ENCODE measurements at regions not wholly inside any gene's neighbourhood (a gene's known extent, or its start where the extent isn't known, plus 50 kb on each side); places are given as distances from the start of the nearest gene placed in this dataset.

GRCh38 chr6:40910260-40910893 is 128.6 kb downstream of the UNC5CL start:
- no peak for DNase-seq (ENCODE audit: low read depth in 3 of 3, low spot score in 1 of 3)

DNA sequence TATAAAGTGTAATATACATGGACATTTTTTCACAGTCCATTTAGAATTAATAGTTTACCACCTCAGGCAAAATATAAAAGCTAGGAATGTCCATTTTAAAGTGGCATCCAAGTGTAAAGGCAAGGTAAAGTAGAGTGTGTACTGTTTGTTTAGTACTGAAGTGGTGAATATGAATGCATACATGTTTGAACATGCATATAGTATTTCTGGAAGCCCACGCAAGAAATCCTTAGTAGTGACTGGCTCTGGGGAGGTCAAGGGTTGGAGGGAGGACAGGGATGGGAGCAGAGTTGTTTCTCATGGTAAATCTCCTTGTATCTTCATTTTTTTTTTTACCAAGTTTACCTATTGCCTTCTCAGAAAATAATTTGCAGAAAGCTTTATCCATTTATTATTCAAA is 129.2 kb downstream of the UNC5CL start:
- DNase-seq (ENCODE audit: low read depth in 3 of 3, low spot score in 1 of 3): no peak

DNA sequence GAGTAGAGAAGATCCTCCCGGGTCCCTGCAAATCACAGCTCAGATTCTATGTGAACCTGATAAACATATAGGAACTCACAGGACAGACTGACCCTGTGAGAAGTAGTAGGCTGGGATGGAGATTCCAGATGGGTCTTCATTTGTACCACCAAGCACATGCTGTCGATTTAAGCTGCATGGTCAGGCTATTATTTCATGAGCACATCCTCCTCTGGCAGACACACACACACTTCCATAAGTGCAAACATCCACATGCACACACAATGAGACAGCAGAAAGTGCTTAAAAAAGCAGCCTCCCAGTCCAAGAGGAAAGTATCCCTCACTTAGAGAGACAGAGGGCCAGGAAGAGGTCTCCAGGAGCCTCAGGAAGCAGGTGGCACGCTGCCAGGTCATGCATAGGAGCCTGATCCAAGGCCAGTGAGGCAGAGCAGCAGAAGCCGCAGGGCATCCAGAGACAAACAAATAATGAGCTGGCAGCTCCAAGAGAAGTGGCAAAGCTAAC is 131.8 kb downstream of the UNC5CL start:
- no peak for DNase-seq (ENCODE audit: low read depth in 3 of 3, low spot score in 1 of 3)

DNA sequence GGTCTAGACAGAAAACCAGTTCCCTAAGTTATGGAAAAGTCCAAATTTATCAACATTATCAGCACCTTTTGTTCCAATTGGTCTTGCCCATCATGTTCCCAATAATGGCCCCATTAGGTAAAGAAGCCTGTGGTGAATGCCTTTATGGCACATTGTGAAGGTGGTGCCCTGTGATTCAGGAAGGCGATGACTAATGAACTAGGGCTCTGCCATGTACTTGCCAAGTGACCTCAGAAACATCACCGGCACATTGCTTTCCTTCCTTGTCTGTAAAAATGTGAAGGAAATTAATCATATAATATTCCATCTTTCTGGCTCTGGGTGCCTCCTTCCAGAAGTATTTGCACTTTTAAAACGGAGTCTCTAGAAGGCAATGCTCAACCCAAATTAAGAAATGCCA is 132.3 kb downstream of the UNC5CL start:
- no peak for DNase-seq (ENCODE audit: low read depth in 3 of 3, low spot score in 1 of 3)

- DNase-seq (ENCODE audit: low read depth in 3 of 3, low spot score in 1 of 3): no peak
Observed at GRCh38 chr6:40904583-40905194, 134.3 kb downstream of the UNC5CL start.

DNA sequence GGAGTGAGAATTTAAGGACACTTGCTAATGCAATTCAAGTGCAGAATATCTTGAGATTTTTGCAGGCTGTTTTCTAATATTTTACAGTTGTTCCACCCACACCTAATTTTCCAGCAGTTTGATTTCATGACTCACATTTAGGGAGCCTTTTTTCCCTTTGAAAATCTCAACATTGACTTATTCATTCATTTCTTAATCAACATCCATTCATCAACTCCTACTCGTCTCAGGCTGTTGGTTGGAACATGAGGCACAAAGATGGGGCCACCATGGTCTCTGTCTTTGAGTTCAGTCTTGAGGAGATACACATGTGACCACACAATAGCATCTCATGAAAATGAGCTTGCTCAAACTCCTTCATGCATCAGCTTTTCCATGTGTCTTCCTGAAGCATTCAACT is 135.6 kb downstream of the UNC5CL start:
- no peak for DNase-seq (ENCODE audit: low read depth in 3 of 3, low spot score in 1 of 3)

GRCh38 chr6:40901322-40902055 is 137.5 kb downstream of the UNC5CL start:
- DNase-seq (ENCODE audit: low read depth in 3 of 3, low spot score in 1 of 3): no peak

GRCh38 chr6:40900791-40901190 is 138.2 kb downstream of the UNC5CL start:
- no peak for DNase-seq (ENCODE audit: low read depth in 3 of 3, low spot score in 1 of 3)

GRCh38 chr6:40899684-40900155 is 139.3 kb downstream of the UNC5CL start:
- DNase-seq (ENCODE audit: low read depth in 3 of 3, low spot score in 1 of 3): no peak

DNA sequence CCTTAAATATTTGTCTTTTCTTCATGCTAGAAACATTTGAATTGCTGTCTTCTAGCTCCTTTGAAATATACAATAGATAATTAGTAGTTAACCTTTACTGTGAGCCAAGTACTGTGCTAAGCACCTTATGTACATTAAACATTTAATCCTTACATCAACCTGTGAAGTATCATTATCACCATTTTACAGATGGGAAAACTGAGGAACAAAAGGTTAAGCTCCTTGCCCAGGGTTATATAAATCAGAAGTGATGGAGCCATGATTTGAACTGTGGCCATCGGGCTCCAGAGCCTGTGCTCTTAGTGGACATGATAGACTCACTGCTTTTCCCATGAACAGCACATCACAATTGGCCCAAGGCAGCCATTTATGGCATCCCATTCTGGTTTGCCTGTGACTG is 140.9 kb downstream of the UNC5CL start:
- no peak for DNase-seq (ENCODE audit: low read depth in 3 of 3, low spot score in 1 of 3)

GRCh38 chr6:40897390-40898003 is 141.5 kb downstream of the UNC5CL start:
- DNase-seq (ENCODE audit: low read depth in 3 of 3, low spot score in 1 of 3): no peak

DNA sequence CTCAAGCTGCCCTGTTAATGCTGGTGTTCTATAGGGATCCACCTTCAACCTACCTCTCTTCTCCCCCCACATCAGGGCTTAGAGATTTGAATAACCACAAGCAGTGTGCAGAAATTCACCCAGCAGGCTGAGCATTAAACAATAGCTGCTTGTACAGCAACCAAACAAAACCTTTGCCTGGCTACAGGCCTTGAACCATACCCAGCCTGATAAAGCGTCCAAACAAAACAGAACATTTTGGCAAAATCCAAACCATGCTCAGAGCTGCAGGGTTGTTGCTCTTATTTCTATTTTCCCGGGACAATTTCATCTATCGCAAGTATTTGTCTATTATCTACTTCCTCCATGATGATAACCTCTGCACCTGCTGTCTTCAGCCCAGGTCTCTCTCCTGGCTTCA is 142.3 kb downstream of the UNC5CL start:
- DNase-seq (ENCODE audit: low read depth in 3 of 3, low spot score in 1 of 3): no peak

GRCh38 chr6:40894962-40895799 is 143.8 kb downstream of the UNC5CL start:
- DNase-seq (ENCODE audit: low read depth in 3 of 3, low spot score in 1 of 3): no peak

DNA sequence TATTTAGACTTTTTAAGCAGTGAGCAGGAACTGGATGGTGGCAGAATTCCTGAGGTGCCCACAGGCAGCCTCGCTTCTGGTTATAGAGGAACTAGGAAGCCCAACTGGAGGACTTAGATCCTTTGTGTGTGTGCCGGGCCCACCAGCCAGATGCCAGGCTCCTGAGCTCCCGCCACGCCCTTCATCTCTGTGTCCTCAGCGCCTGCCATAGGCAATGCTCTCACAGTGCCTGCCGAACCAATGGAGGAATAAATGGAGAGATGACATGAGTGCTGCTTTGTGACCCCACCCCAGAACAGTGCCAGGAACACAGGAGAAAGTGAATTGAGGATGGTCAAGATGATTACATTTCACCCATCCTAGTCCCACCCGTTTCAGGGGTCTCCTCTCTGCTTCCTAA is 146.0 kb downstream of the UNC5CL start:
- DNase-seq (ENCODE audit: low read depth in 3 of 3, low spot score in 1 of 3): no peak

DNA sequence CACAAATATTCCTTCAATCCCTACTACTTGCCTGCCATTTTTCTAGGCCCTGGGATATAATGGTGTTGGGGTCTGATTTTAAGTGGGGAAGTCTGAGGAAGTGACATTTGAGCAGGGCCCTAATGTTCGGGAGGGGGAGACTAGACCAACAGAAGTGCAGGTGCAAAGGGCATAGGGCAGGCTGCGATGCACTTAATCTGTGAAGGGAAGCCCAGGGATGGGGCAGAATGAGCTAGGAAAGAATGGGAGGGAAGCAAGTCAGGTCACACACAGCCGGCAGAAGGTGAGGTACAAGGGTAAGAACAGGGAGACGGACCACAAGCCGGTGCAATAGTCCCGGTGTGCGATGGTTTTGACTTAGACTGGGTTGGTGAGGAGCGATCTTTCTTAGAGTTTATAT is 146.8 kb downstream of the UNC5CL start:
- no peak for DNase-seq (ENCODE audit: low read depth in 3 of 3, low spot score in 1 of 3)

GRCh38 chr6:40891686-40892085 is 147.3 kb downstream of the UNC5CL start:
- DNase-seq (ENCODE audit: low read depth in 3 of 3, low spot score in 1 of 3): no peak

GRCh38 chr6:40891131-40891530 is 147.9 kb downstream of the UNC5CL start:
- no peak for DNase-seq (ENCODE audit: low read depth in 3 of 3, low spot score in 1 of 3)

DNA sequence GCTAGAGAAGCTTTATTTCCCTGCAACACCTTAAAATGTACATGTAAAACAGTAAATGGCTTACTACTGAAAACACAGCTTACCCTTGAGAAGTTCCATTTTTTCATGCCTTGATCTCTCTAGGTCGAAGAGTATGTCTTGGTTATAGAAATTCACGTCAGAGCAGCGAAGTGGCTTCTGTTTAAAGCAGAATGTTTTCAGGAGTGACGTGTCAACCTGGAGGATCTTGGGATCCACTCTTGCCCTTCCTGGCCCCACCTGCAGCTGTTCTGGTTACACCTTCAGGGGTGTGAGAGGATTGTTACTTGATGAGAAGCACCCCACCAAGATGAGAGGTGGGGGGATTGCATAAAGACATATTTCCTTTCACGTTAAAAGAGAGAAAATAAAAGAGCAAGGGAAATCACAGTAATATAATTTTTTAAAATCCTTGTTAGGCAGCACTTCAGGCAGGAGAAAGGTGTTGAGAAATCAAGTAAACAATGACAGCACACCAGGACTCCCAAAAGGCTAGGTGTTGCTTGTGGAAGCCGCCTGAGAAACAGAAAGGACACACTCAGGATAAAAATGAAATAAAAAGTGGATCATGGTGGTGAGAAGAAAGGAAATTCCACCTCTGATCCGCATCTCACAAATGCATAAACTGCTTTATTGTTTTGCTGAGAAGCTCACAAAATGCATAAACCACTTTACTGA is 149.7 kb downstream of the UNC5CL start:
- no peak for DNase-seq (ENCODE audit: low read depth in 3 of 3, low spot score in 1 of 3)

GRCh38 chr6:40888456-40888990 is 150.5 kb downstream of the UNC5CL start:
- DNase-seq (ENCODE audit: low read depth in 3 of 3, low spot score in 1 of 3): no peak

DNA sequence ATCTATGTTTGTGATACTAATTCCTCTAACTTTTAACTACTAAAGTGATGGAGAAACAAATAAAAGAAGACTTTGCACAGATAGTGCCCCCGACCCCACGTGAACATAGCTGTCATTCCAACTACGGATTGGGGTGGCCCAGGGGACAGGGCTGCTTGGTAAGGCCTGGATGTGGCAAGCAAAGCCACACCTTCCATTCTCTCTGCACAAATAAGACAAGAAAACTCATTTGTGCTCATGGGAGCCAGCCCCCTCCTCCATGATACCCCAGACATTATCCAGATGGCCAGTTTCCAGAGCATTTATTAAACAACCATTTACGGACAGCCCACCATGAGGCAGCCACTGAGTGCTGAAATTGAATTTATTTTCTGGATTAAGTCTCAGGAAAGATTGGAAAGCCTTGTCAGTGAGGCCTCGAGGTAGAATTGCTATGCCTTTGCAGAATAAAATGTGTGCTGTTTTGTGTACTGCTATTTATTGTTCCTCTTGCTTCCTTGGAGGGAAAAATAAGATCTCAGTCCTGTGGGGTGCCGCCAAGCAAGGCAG is 151.2 kb downstream of the UNC5CL start:
- no peak for DNase-seq (ENCODE audit: low read depth in 3 of 3, low spot score in 1 of 3)

All from stimulated activated CD4-positive, alpha-beta T cell treated with anti-CD3 and anti-CD28 coated beads, TNF-alpha, amount 100 ng/mL, for 1 hour (primary cell).